GM12873 (cell line): ENCODE measurements at regions not wholly inside any gene's neighbourhood (a gene's known extent, or its start where the extent isn't known, plus 50 kb on each side); places are given as distances from the start of the nearest gene placed in this dataset.

ENCODE experiments used
- CTCF ChIP-seq: IDR thresholded peaks from 2 replicates; pipeline ENCODE4 v1.5.1; 2012; ENCODE audit warnings: low read depth, mild to moderate bottlenecking, moderate library complexity, low read length, control low read depth; ENCODE audit not compliant: insufficient read depth; ENCODE audit errors: missing control alignments

GRCh38 chr14:78091361-78091760 is 78.8 kb upstream of the NRXN3 start:
- TF ChIP-seq CTCF: no peak

- no peak for TF ChIP-seq CTCF
Measured at GRCh38 chr14:78092040-78092439, 78.1 kb upstream of the NRXN3 start.

- TF ChIP-seq CTCF: no peak
Measured at GRCh38 chr14:78103271-78103670, 66.9 kb upstream of the NRXN3 start.

- no peak for TF ChIP-seq CTCF
Measured at GRCh38 chr14:78104160-78104559, 66.0 kb upstream of the NRXN3 start.

GRCh38 chr14:78104655-78105054 is 65.5 kb upstream of the NRXN3 start:
- no peak for TF ChIP-seq CTCF

- no peak for TF ChIP-seq CTCF
Measured at GRCh38 chr14:78106381-78106780, 63.8 kb upstream of the NRXN3 start.

GRCh38 chr14:78107166-78107565 is 63.0 kb upstream of the NRXN3 start:
- no peak for TF ChIP-seq CTCF

GRCh38 chr14:78119440-78119839 is 50.7 kb upstream of the NRXN3 start:
- no peak for TF ChIP-seq CTCF
